Sigmoid colon (tissue), 6 donors: ENCODE measurements at regions not wholly inside any gene's neighbourhood (a gene's known extent, or its start where the extent isn't known, plus 50 kb on each side); places are given as distances from the start of the nearest gene placed in this dataset.

Experiments
- DNase-seq: peaks from one replicate; pipeline ENCODE4 v3.0.0-alpha.2; 2019
- H3K27ac ChIP-seq, 4 donors: fragments of 200-600 bp; sonication (generic); one replicate each; pipeline ENCODE4 v1.5.1; 2016 to 2019; ENCODE audit warnings: mild to moderate bottlenecking in 1 of 4
- H3K27me3 ChIP-seq, 3 donors: fragments of 200-600 bp; sonication (generic); one replicate each; pipeline ENCODE4 v1.5.1; 2019; ENCODE audit warnings: mild to moderate bottlenecking in 1 of 3
- H3K36me3 ChIP-seq, 4 donors: fragments of 200-600 bp; sonication (generic); one replicate each; pipeline ENCODE4 v1.5.1; 2016 to 2019
- H3K4me1 ChIP-seq, 4 donors: fragments of 200-600 bp; sonication (generic); one replicate each; pipeline ENCODE4 v1.5.1; 2017 to 2019
- H3K4me3 ChIP-seq, 4 donors: fragments of 200-600 bp; sonication (generic); one replicate each; pipeline ENCODE4 v1.5.1; 2017 to 2019; ENCODE audit warnings: mild to moderate bottlenecking in 2 of 4, moderate library complexity in 1 of 4
- H3K9me3 ChIP-seq, 4 donors: fragments of 200-600 bp in 3 of 4; sonication (generic) in 3 of 4; one replicate each; pipeline versions ENCODE4 v1.5.1 to v1.6.1; 2013 to 2019
- EP300 ChIP-seq, 4 donors: sonication (generic); formaldehyde crosslinking; IDR thresholded peaks; one replicate each; pipeline ENCODE4 v1.6.1; 2017; ENCODE audit warnings: antibody characterized with exemption in 4 of 4
- POLR2A ChIP-seq, 2 donors: fragments of 450-650 bp; IDR thresholded peaks; one replicate each; pipeline ENCODE4 v1.6.1; 2016; ENCODE audit warnings: antibody characterized with exemption in 2 of 2, mild to moderate bottlenecking in 2 of 2, moderate library complexity in 2 of 2
- POLR2AphosphoS5 ChIP-seq, 4 donors: sonication (generic); formaldehyde crosslinking; IDR thresholded peaks; one replicate each; pipeline ENCODE4 v1.6.1; 2017; ENCODE audit warnings: antibody characterized with exemption in 4 of 4
- WGBS, 2 donors: extraction: QIAGEN DNeasy Blood & Tissue Kit; methylation state at CpG; one replicate each; pipeline ENCODE4 v1.1.7; 2013; 5-methylcytosine and 5-hydroxymethylcytosine counted together
- intact Hi-C: fragments of 100-400 bp; cut with DNase I; formaldehyde crosslinking; loops from one replicate; pipeline ENCODE4 v1.15.1; 2023
- TF ChIP-seq, protein P1 (sequence below), 4 experiments: fragments of 450-650 bp in 3 of 4; fragments of 200-600 bp in 1 of 4; IDR thresholded peaks; one replicate each; pipeline ENCODE4 v1.5.1; 2016 to 2019; ENCODE audit warnings: antibody characterized with exemption in 4 of 4, mild to moderate bottlenecking in 3 of 4, moderate library complexity in 2 of 4
- donor health status: healthy with polysubstance abuse.
- donor health status: healthy.

DNA sequence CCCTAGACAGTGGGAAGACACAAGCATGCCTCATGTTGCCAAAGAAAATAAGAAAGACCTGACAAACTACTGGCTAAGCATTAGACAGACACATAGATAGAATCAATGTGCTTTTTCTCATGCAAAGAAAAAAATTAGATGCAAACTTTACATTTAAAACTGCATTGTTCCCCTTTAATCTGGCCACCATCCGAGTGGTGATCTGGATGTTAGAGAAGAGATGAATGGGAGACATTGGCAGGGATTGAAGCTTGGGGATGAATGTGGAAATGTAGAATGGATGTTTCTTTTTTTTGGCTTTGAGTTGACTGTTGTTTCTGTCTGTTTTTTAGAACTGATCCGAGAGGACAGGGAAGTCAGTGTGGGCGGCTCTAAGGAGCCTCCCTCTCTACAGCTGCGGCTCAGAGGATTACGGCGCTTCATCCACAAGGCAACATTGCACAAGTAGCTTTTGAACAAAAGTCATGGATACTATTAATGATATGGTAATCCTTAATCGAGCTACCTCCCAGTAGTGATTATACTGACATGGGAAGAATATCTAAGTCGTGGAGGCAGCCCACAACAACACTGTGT lies 53.0 kb downstream of the HELT start:
- no peak overlapping the region for H3K4me3 ChIP-seq
- H3K36me3 ChIP-seq = no peaks in the 10 kb centered on the region
- 80 to 85% methylated on average over 8 of the region's 8 CpGs for WGBS, 2 donors
- no peaks in the 10 kb centered on the region for H3K9me3 ChIP-seq
- H3K27ac ChIP-seq = no peak overlapping the region
- TF ChIP-seq POLR2A (IDR thresholded peaks at IDR 0.05) = no peak
- TF ChIP-seq POLR2AphosphoS5 (IDR thresholded peaks at IDR 0.05) = no peak
- TF ChIP-seq EP300 (IDR thresholded peaks at IDR 0.05) = no peak
- TF ChIP-seq, protein P1, sequence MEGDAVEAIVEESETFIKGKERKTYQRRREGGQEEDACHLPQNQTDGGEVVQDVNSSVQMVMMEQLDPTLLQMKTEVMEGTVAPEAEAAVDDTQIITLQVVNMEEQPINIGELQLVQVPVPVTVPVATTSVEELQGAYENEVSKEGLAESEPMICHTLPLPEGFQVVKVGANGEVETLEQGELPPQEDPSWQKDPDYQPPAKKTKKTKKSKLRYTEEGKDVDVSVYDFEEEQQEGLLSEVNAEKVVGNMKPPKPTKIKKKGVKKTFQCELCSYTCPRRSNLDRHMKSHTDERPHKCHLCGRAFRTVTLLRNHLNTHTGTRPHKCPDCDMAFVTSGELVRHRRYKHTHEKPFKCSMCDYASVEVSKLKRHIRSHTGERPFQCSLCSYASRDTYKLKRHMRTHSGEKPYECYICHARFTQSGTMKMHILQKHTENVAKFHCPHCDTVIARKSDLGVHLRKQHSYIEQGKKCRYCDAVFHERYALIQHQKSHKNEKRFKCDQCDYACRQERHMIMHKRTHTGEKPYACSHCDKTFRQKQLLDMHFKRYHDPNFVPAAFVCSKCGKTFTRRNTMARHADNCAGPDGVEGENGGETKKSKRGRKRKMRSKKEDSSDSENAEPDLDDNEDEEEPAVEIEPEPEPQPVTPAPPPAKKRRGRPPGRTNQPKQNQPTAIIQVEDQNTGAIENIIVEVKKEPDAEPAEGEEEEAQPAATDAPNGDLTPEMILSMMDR (IDR thresholded peaks at IDR 0.05) = no peak
- no peaks in the 10 kb centered on the region for H3K4me1 ChIP-seq
- intact Hi-C loops = no loop called here
- H3K27me3 ChIP-seq = no peaks in the 10 kb centered on the region
- no peak for DNase-seq

DNA sequence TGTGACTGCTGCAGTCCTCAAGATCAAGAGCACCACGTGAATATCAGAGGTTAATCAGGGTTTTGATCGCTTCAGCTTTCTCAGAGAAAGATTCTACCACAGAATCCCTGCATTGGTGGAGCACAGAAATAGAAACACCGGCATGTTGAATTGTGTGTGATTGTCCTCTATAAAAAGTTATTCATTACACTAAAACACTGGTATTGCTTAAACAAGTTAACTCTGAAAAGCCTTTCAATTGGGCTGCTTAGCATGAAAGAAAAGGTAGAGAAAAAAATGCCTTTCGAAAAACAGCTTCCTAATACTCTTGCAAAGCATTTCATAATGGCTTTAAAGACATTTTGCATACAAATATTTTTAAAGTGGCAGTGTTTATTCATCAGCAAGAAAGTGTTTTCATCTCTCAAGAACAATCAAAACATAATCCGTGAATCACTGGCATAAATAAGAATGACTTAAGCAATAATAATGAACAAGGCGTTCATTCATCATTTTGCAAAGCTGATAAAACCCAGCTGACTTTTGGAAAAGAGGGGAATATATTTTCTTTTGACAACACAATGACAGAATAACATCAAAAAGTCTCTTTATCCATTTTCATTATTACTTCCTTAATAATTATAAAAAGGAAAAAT lies 61.1 kb downstream of the HELT start:
- TF ChIP-seq POLR2A (IDR thresholded peaks at IDR 0.05) (no peak), EP300 (IDR thresholded peaks at IDR 0.05) (no peak), POLR2AphosphoS5 (IDR thresholded peaks at IDR 0.05) (no peak)
- TF ChIP-seq, protein P1 (IDR thresholded peaks at IDR 0.05) = no peak
- no peak for DNase-seq
- no peak overlapping the region for H3K4me3 ChIP-seq
- 16 to 59% methylated on average over 6 of the region's 6 CpGs for WGBS, 2 donors
- H3K4me1 ChIP-seq = no peaks in the 10 kb centered on the region
- no peaks in the 10 kb centered on the region for H3K36me3 ChIP-seq
- H3K9me3 ChIP-seq = no peaks in the 10 kb centered on the region
- intact Hi-C loops = no loop called here
- H3K27me3 ChIP-seq = no peaks in the 10 kb centered on the region
- H3K27ac ChIP-seq = no peak overlapping the region

DNA sequence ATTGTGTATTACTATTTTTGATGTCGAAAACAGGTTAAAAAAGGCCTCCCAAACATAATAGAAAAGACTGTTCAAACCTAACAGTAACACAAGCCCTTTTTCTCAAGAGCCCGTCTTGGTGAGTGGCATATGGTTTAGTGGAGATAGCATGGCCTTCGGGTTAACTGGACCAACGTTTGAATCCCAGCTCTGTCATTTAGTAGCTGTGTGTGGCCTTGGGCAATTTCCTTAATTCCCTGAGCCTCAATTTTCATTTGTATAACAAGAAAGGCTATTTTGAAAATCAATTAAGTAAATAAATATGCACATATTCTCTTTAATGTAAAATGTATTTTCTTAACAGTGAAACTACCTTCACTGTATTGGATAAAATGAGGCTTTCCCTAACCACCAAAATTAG lies 62.3 kb downstream of the HELT start:
- Histone ChIP-seq H3K9me3 (no peaks in the 10 kb centered on the region), H3K27me3 (no peaks in the 10 kb centered on the region), H3K4me3 (no peak overlapping the region), H3K36me3 (no peaks in the 10 kb centered on the region), H3K27ac (no peak overlapping the region), H3K4me1 (no peaks in the 10 kb centered on the region)
- no peak for DNase-seq
- no peak for TF ChIP-seq POLR2A (IDR thresholded peaks at IDR 0.05)
- TF ChIP-seq, protein P1 (IDR thresholded peaks at IDR 0.05) = no peak
- TF ChIP-seq POLR2AphosphoS5 (IDR thresholded peaks at IDR 0.05) = no peak
- no peak for TF ChIP-seq EP300 (IDR thresholded peaks at IDR 0.05)
- WGBS, 2 donors = 84% methylated on average over 4 of the region's 4 CpGs
- intact Hi-C loops = no loop called here

DNA sequence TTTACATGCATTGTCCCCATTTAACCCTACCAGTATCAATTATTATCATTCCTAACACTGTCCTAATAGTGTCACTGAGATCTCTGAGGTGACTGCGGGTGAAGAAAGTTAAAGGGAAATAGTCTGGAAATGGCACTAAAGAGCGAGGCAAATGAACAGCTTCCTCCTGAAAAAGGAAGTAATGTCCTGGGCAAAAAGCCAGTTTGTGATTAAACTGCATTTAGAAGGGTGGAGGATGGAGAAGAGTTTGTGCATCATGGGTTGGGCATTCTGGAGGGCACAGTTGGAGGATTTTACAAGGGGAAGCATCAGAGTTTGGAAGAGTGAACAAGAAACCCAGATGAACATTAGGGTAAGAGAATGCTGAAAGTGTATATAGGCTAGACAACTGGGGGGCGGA lies 60.5 kb upstream of the SLC25A4 start:
- Histone ChIP-seq H3K9me3 (no peaks in the 10 kb centered on the region), H3K4me1 (no peaks in the 10 kb centered on the region), H3K27ac (no peak overlapping the region), H3K4me3 (no peak overlapping the region), H3K36me3 (no peaks in the 10 kb centered on the region), H3K27me3 (no peaks in the 10 kb centered on the region)
- TF ChIP-seq POLR2AphosphoS5 (IDR thresholded peaks at IDR 0.05) (no peak), EP300 (IDR thresholded peaks at IDR 0.05) (no peak), POLR2A (IDR thresholded peaks at IDR 0.05) (no peak)
- TF ChIP-seq, protein P1 (IDR thresholded peaks at IDR 0.05) = no peak
- intact Hi-C loops = no loop called here
- no peak for DNase-seq
- 44 to 48% methylated on average over 3 of the region's 3 CpGs for WGBS, 2 donors

DNA sequence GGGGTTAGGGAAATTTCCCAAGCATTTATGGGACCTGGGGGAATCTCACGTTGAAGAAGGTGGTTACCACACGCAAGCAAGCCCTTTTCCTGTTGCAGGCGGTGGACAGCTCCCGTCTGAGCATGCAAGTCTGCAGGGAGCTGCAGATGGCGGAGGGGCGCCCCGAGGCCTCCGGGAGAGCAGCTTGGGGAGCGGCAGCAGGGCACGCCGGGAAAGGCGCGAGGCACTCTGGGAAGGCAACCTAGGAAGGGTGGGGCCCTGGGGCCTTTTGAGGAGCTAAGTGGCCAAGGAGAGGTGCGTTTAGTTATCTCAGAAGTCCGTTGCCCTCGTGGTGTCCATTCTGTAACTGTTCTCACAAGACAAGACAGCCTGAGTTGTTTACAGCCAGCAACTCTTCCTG lies 57.0 kb upstream of the SLC25A4 start:
- WGBS, 2 donors = 73 to 81% methylated on average over 16 of the region's 16 CpGs
- no peak for DNase-seq
- no peaks in the 10 kb centered on the region for H3K36me3 ChIP-seq
- H3K4me1 ChIP-seq = no peaks in the 10 kb centered on the region
- H3K27me3 ChIP-seq = no peaks in the 10 kb centered on the region
- TF ChIP-seq EP300 (IDR thresholded peaks at IDR 0.05) (no peak), POLR2AphosphoS5 (IDR thresholded peaks at IDR 0.05) (no peak), POLR2A (IDR thresholded peaks at IDR 0.05) (no peak)
- TF ChIP-seq, protein P1 (IDR thresholded peaks at IDR 0.05) = no peak
- H3K9me3 ChIP-seq = no peaks in the 10 kb centered on the region
- intact Hi-C loops = no loop called here
- no peak overlapping the region for H3K4me3 ChIP-seq
- no peak overlapping the region for H3K27ac ChIP-seq
